Cardiac muscle cell (in vitro differentiated cells and primary cell): ENCODE measurements at regions not wholly inside any gene's neighbourhood (a gene's known extent, or its start where the extent isn't known, plus 50 kb on each side); places are given as distances from the start of the nearest gene placed in this dataset.

ENCODE experiments used
- DNase-seq, 2 donors: peaks; one replicate each; pipeline versions ENCODE4 v3.0.0 to v3.0.0-alpha.2; 2010 to 2017; ENCODE audit warnings: low read depth in 1 of 2, low spot score in 1 of 2
- H3K27ac ChIP-seq: fragments of 200-600 bp; sonication (generic); 2 replicates; pipeline ENCODE4 v1.5.1; 2016
- H3K27me3 ChIP-seq: fragments of 200-600 bp; sonication (generic); 2 replicates; pipeline ENCODE4 v1.6.0; 2016; ENCODE audit warnings: control low read depth
- H3K36me3 ChIP-seq: fragments of 200-600 bp; sonication (generic); 2 replicates; pipeline ENCODE4 v1.5.1; 2016; ENCODE audit warnings: control low read depth
- H3K4me1 ChIP-seq: fragments of 200-600 bp; sonication (generic); 2 replicates; pipeline ENCODE4 v1.8.1; 2017; ENCODE audit warnings: low read depth, mild to moderate bottlenecking, mixed run types
- H3K4me3 ChIP-seq: fragments of 200-600 bp; sonication (generic); 2 replicates; pipeline ENCODE4 v1.5.1; 2016; ENCODE audit warnings: mild to moderate bottlenecking
- H3K9me3 ChIP-seq: fragments of 200-600 bp; sonication (generic); 2 replicates; pipeline ENCODE4 v1.5.1; 2017; ENCODE audit warnings: low read depth, mild to moderate bottlenecking, control low read depth
- CTCF ChIP-seq: IDR thresholded peaks from 2 replicates; pipeline ENCODE4 v1.5.1; 2012; ENCODE audit warnings: low read depth, mild to moderate bottlenecking, low read length

GRCh38 chr5:148897842-148898241 is 71.4 kb downstream of the ADRB2 start:
- no peaks in the 10 kb centered on the region for H3K9me3 ChIP-seq
- H3K4me3 ChIP-seq, result no peak overlapping the region
- no peak overlapping the region for H3K27ac ChIP-seq
- H3K36me3 ChIP-seq, result no peaks in the 10 kb centered on the region
- no peaks in the 10 kb centered on the region for H3K4me1 ChIP-seq
- TF ChIP-seq CTCF, result no peak
- H3K27me3 ChIP-seq, result no peaks in the 10 kb centered on the region
- DNase-seq, result no peak

- no peak for DNase-seq
Measured at GRCh38 chr5:148898413-148899075, 72.1 kb downstream of the ADRB2 start.

GRCh38 chr5:148899993-148900392 is 73.6 kb downstream of the ADRB2 start:
- Histone ChIP-seq H3K4me1 (no peaks in the 10 kb centered on the region), H3K27me3 (no peaks in the 10 kb centered on the region), H3K9me3 (no peaks in the 10 kb centered on the region), H3K4me3 (no peak overlapping the region), H3K36me3 (no peaks in the 10 kb centered on the region), H3K27ac (no peak overlapping the region)
- TF ChIP-seq CTCF, result no peak
- no peak for DNase-seq

More at GRCh38 chr5:148898413-148899075, 72.1 kb downstream of the ADRB2 start:
- no peaks in the 10 kb centered on the region for H3K4me1 ChIP-seq
- no peaks in the 10 kb centered on the region for H3K9me3 ChIP-seq
- no peak overlapping the region for H3K4me3 ChIP-seq
- H3K27ac ChIP-seq, result no peak overlapping the region
- no peak for TF ChIP-seq CTCF
- no peaks in the 10 kb centered on the region for H3K36me3 ChIP-seq
- no peaks in the 10 kb centered on the region for H3K27me3 ChIP-seq

GRCh38 chr5:148902478-148902877 is 76.1 kb downstream of the ADRB2 start:
- no peak overlapping the region for H3K4me3 ChIP-seq
- DNase-seq, result no peak
- no peaks in the 10 kb centered on the region for H3K9me3 ChIP-seq
- no peak overlapping the region for H3K27ac ChIP-seq
- H3K27me3 ChIP-seq, result no peaks in the 10 kb centered on the region
- H3K36me3 ChIP-seq, result no peaks in the 10 kb centered on the region
- no peak for TF ChIP-seq CTCF
- no peaks in the 10 kb centered on the region for H3K4me1 ChIP-seq

GRCh38 chr5:148903587-148903986 is 77.2 kb downstream of the ADRB2 start:
- no peaks in the 10 kb centered on the region for H3K27me3 ChIP-seq
- H3K4me3 ChIP-seq, result no peak overlapping the region
- H3K36me3 ChIP-seq, result no peaks in the 10 kb centered on the region
- H3K9me3 ChIP-seq, result no peaks in the 10 kb centered on the region
- no peaks in the 10 kb centered on the region for H3K4me1 ChIP-seq
- DNase-seq, result no peak
- H3K27ac ChIP-seq, result no peak overlapping the region
- TF ChIP-seq CTCF, result no peak

- no peak for TF ChIP-seq CTCF
- Histone ChIP-seq H3K27ac (no peak overlapping the region), H3K9me3 (no peaks in the 10 kb centered on the region), H3K4me3 (no peak overlapping the region), H3K36me3 (no peaks in the 10 kb centered on the region), H3K4me1 (no peaks in the 10 kb centered on the region), H3K27me3 (no peaks in the 10 kb centered on the region)
- DNase-seq, result no peak
Measured at GRCh38 chr5:148904440-148904839, 78.0 kb downstream of the ADRB2 start.
